ENCODE measurements at regions not wholly inside any gene's neighbourhood (a gene's known extent, or its start where the extent isn't known, plus 50 kb on each side); places are given as distances from the start of the nearest gene placed in this dataset.
"Not testable (repeated sequence)": the region's sequence is repeated elsewhere in the genome, so short reads cannot be mapped to it uniquely, and the experiment has no call there.

DNA sequence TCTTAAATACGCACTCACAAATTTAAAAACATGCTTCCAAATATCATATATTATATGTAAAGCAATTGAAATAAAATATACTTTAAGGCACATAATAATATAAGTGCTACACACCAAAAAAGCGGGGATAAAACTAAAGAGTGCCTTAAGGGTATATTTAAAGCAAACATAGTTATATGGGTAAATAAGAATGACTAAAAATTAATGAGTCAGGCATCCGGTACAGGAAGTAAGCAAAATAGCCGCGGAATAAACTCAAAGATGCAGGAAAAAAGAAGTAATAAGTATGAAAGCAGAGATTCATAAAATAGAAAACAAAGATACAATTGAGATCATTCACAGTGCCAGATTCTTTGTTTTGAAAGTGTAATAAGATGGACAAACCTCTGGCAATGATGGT, 503.5 kb upstream of the SOX11 start:
- H3K4me3 Mint-ChIP-seq (ENCODE audit: unreplicated experiment): peak overlapping the region; percentile 1
- H3K9me3 Mint-ChIP-seq (ENCODE audit: unreplicated experiment): peaks cover 4% of the 10 kb centered on the region
- peak; percentile 2 for DNase-seq (ENCODE audit: unreplicated experiment)
- CTCF ChIA-PET: no interaction called here
- POLR2A ChIA-PET: no interaction called here
- no peaks in the 10 kb centered on the region for H3K27me3 Mint-ChIP-seq (ENCODE audit: insufficient read depth, unreplicated experiment)
- H3K27ac Mint-ChIP-seq (ENCODE audit: low read depth, unreplicated experiment): no peak overlapping the region
- TF ChIP-seq CTCF (IDR thresholded peaks at IDR 0.05; ENCODE audit: unreplicated experiment): no peak
- H3K36me3 Mint-ChIP-seq (ENCODE audit: insufficient read depth, unreplicated experiment): no peaks in the 10 kb centered on the region
- H3K4me1 Mint-ChIP-seq (ENCODE audit: insufficient read depth, unreplicated experiment): no peaks in the 10 kb centered on the region
- no TSS peak for BruUV-seq (replicated peaks)
- intact Hi-C loops (cut with micrococcal nuclease): no loop called here

GRCh38 chr2:5190023-5190422, 502.2 kb upstream of the SOX11 start:
- no peak for TF ChIP-seq CTCF (IDR thresholded peaks at IDR 0.05; ENCODE audit: unreplicated experiment)
- intact Hi-C loops (cut with micrococcal nuclease): no loop called here
- DNase-seq (ENCODE audit: unreplicated experiment): no peak
- POLR2A ChIA-PET: no interaction called here
- Mint-ChIP-seq H3K27me3 (ENCODE audit: insufficient read depth, unreplicated experiment) (no peaks in the 10 kb centered on the region), H3K27ac (ENCODE audit: low read depth, unreplicated experiment) (no peak overlapping the region), H3K4me1 (ENCODE audit: insufficient read depth, unreplicated experiment) (no peaks in the 10 kb centered on the region), H3K9me3 (ENCODE audit: unreplicated experiment) (peaks cover 4% of the 10 kb centered on the region), H3K36me3 (ENCODE audit: insufficient read depth, unreplicated experiment) (no peaks in the 10 kb centered on the region), H3K4me3 (ENCODE audit: unreplicated experiment) (no peak overlapping the region)
- CTCF ChIA-PET: no interaction called here
- no TSS peak for BruUV-seq (replicated peaks)

- no TSS peak for BruUV-seq (replicated peaks)
- H3K36me3 Mint-ChIP-seq (ENCODE audit: insufficient read depth, unreplicated experiment): no peaks in the 10 kb centered on the region
- no peak overlapping the region for H3K4me3 Mint-ChIP-seq (ENCODE audit: unreplicated experiment)
- no peaks in the 10 kb centered on the region for H3K27me3 Mint-ChIP-seq (ENCODE audit: insufficient read depth, unreplicated experiment)
- DNase-seq (ENCODE audit: unreplicated experiment): no peak
- ChIA-PET CTCF (interaction anchor here (0.9 kb wide), 1 partner anchor 46 kb away, joined by 3 read pairs; no protein-coding TSS in a partner anchor), POLR2A (no interaction called here)
- no peaks in the 10 kb centered on the region for H3K4me1 Mint-ChIP-seq (ENCODE audit: insufficient read depth, unreplicated experiment)
- intact Hi-C loops (cut with micrococcal nuclease): no loop called here
- no peak for TF ChIP-seq CTCF (IDR thresholded peaks at IDR 0.05; ENCODE audit: unreplicated experiment)
- no peaks in the 10 kb centered on the region for H3K9me3 Mint-ChIP-seq (ENCODE audit: unreplicated experiment)
- H3K27ac Mint-ChIP-seq (ENCODE audit: low read depth, unreplicated experiment): no peak overlapping the region
Measured at GRCh38 chr2:5195636-5196035, 496.5 kb upstream of the SOX11 start.

GRCh38 chr2:5203134-5203755, 488.9 kb upstream of the SOX11 start:
- intact Hi-C loops (cut with micrococcal nuclease): no loop called here
- POLR2A ChIA-PET: interaction anchor here (0.6 kb wide), 1 partner anchor 890 kb away, joined by 3 read pairs; no protein-coding TSS in a partner anchor

GRCh38 chr2:5206742-5207141, 485.4 kb upstream of the SOX11 start:
- H3K27ac Mint-ChIP-seq (ENCODE audit: low read depth, unreplicated experiment); H3K36me3 Mint-ChIP-seq (ENCODE audit: insufficient read depth, unreplicated experiment); H3K4me1 Mint-ChIP-seq (ENCODE audit: insufficient read depth, unreplicated experiment); BruUV-seq (replicated peaks); CTCF ChIA-PET; H3K4me3 Mint-ChIP-seq (ENCODE audit: unreplicated experiment); intact Hi-C loops (cut with micrococcal nuclease); H3K27me3 Mint-ChIP-seq (ENCODE audit: insufficient read depth, unreplicated experiment); H3K9me3 Mint-ChIP-seq (ENCODE audit: unreplicated experiment); POLR2A ChIA-PET; DNase-seq (ENCODE audit: unreplicated experiment): not testable (repeated sequence)

More at GRCh38 chr2:5203134-5203755, 488.9 kb upstream of the SOX11 start:
- no TSS peak for BruUV-seq (replicated peaks)
- Mint-ChIP-seq H3K36me3 (ENCODE audit: insufficient read depth, unreplicated experiment) (no peaks in the 10 kb centered on the region), H3K9me3 (ENCODE audit: unreplicated experiment) (no peaks in the 10 kb centered on the region), H3K4me3 (ENCODE audit: unreplicated experiment) (no peak overlapping the region), H3K4me1 (ENCODE audit: insufficient read depth, unreplicated experiment) (no peaks in the 10 kb centered on the region), H3K27me3 (ENCODE audit: insufficient read depth, unreplicated experiment) (no peaks in the 10 kb centered on the region), H3K27ac (ENCODE audit: low read depth, unreplicated experiment) (no peak overlapping the region)
- CTCF ChIA-PET: no interaction called here
- no peak for DNase-seq (ENCODE audit: unreplicated experiment)
- TF ChIP-seq CTCF (IDR thresholded peaks at IDR 0.05; ENCODE audit: unreplicated experiment): no peak
